HEK293 (cell line): ENCODE measurements at regions not wholly inside any gene's neighbourhood (a gene's known extent, or its start where the extent isn't known, plus 50 kb on each side); places are given as distances from the start of the nearest gene placed in this dataset.

Source experiments
- CTCF ChIA-PET: fragments of 350-600 bp; formaldehyde crosslinking; extraction: SDS; loops from one replicate; lab custom pipeline; 2021; ENCODE audit warnings: antibody characterized with exemption; lab: Yijun Ruan, JAX
- POLR2A ChIA-PET: fragments of 300-600 bp; formaldehyde crosslinking; extraction: SDS; loops from one replicate; lab custom pipeline; 2020; ENCODE audit warnings: antibody characterized with exemption, inconsistent platforms; lab: Yijun Ruan, JAX
- H3K27ac ChIP-seq: fragments of 200-500 bp; sonication (Bioruptor generic); 2 replicates; pipeline ENCODE4 v1.5.1; 2014; ENCODE audit warnings: low read depth, low read length, control low read depth, inconsistent platforms; ENCODE audit errors: extremely low read depth
- H3K36me3 ChIP-seq, 2 experiments: fragments of 200-500 bp in 1 of 2; sonication (Bioruptor generic) in 1 of 2; 1 replicate in 1 of 2; 2 replicates in 1 of 2; pipeline ENCODE4 v1.5.1; 2014 to 2017; ENCODE audit warnings: inconsistent platforms in 2 of 2, low read length in 2 of 2; ENCODE audit not compliant: control insufficient read depth in 2 of 2, insufficient read depth in 1 of 2
- H3K4me1 ChIP-seq: fragments of 200-500 bp; sonication (Bioruptor generic); 2 replicates; pipeline ENCODE4 v1.5.1; 2014; ENCODE audit warnings: mild to moderate bottlenecking, low read length, inconsistent platforms; ENCODE audit not compliant: control insufficient read depth, insufficient read depth
- H3K4me3 ChIP-seq: 2 replicates; pipeline ENCODE4 v1.5.1; 2011; ENCODE audit warnings: low read depth, mild to moderate bottlenecking, control low read depth, low read length, moderate library complexity
- H3K9me3 ChIP-seq: fragments of 200-500 bp; sonication (Bioruptor generic); 2 replicates; pipeline ENCODE4 v1.5.1; 2014; ENCODE audit warnings: low read depth, low read length, inconsistent platforms; ENCODE audit not compliant: control insufficient read depth, insufficient read depth
- GLIS1 ChIP-seq: fragments of 450-650 bp; formaldehyde crosslinking; IDR thresholded peaks from 2 replicates; pipeline ENCODE4 v1.5.1; 2016; ENCODE audit warnings: missing biosample characterization, missing genetic modification characterization
- IKZF3 ChIP-seq: fragments of 450-650 bp; IDR thresholded peaks from 2 replicates; pipeline ENCODE4 v1.5.0; 2018; ENCODE audit warnings: missing biosample characterization, mild to moderate bottlenecking, missing genetic modification characterization, moderate library complexity
- YY2 ChIP-seq: fragments of 450-650 bp; formaldehyde crosslinking; IDR thresholded peaks from 2 replicates; pipeline ENCODE4 v1.5.1; 2016; ENCODE audit warnings: missing biosample characterization, missing genetic modification characterization
- ZBTB20 ChIP-seq: fragments of 450-650 bp; formaldehyde crosslinking; IDR thresholded peaks from 2 replicates; pipeline ENCODE4 v1.5.1; 2016; ENCODE audit warnings: missing biosample characterization, missing genetic modification characterization
- ZBTB7A ChIP-seq: fragments of 450-650 bp; formaldehyde crosslinking; IDR thresholded peaks from 2 replicates; pipeline ENCODE4 v1.5.1; 2016; ENCODE audit warnings: low read depth, missing biosample characterization, missing genetic modification characterization
- ZNF112 ChIP-seq: fragments of 450-650 bp; formaldehyde crosslinking; IDR thresholded peaks from 2 replicates; pipeline ENCODE4 v1.5.0; 2017; ENCODE audit warnings: missing biosample characterization, missing genetic modification characterization
- ZNF138 ChIP-seq: fragments of 450-650 bp; formaldehyde crosslinking; IDR thresholded peaks from 2 replicates; pipeline ENCODE4 v1.5.1; 2016; ENCODE audit warnings: missing biosample characterization, missing genetic modification characterization, borderline replicate concordance
- ZNF354C ChIP-seq: fragments of 450-650 bp; formaldehyde crosslinking; IDR thresholded peaks from 2 replicates; pipeline ENCODE4 v1.5.1; 2016; ENCODE audit warnings: missing biosample characterization, missing genetic modification characterization, low read depth, borderline replicate concordance
- ZNF426 ChIP-seq: fragments of 450-650 bp; formaldehyde crosslinking; IDR thresholded peaks from 2 replicates; pipeline ENCODE4 v1.5.1; 2017; ENCODE audit warnings: missing biosample characterization, missing genetic modification characterization, mild to moderate bottlenecking, inconsistent platforms, moderate library complexity
- ZNF501 ChIP-seq: fragments of 450-650 bp; formaldehyde crosslinking; IDR thresholded peaks from 2 replicates; pipeline ENCODE4 v1.5.1; 2016; ENCODE audit warnings: missing biosample characterization, missing genetic modification characterization
- ZNF530 ChIP-seq: fragments of 450-650 bp; formaldehyde crosslinking; IDR thresholded peaks from 2 replicates; pipeline ENCODE4 v1.5.1; 2016; ENCODE audit warnings: low read depth, missing biosample characterization, missing genetic modification characterization
- ZNF571 ChIP-seq: fragments of 450-650 bp; formaldehyde crosslinking; IDR thresholded peaks from 2 replicates; pipeline ENCODE4 v1.5.0; 2017; ENCODE audit warnings: missing biosample characterization, missing genetic modification characterization
- ZNF776 ChIP-seq: fragments of 450-650 bp; formaldehyde crosslinking; IDR thresholded peaks from 2 replicates; pipeline ENCODE4 v1.5.0; 2017; ENCODE audit warnings: missing biosample characterization, missing genetic modification characterization, borderline replicate concordance
- ZNF777 ChIP-seq: fragments of 450-650 bp; formaldehyde crosslinking; IDR thresholded peaks from 2 replicates; pipeline ENCODE4 v1.5.1; 2017; ENCODE audit warnings: missing biosample characterization, missing genetic modification characterization, borderline replicate concordance
- ZNF785 ChIP-seq: fragments of 450-650 bp; formaldehyde crosslinking; IDR thresholded peaks from 2 replicates; pipeline ENCODE4 v1.5.1; 2016; ENCODE audit warnings: missing biosample characterization, missing genetic modification characterization
- TF ChIP-seq, protein P1 (sequence below): fragments of 450-650 bp; formaldehyde crosslinking; IDR thresholded peaks from 2 replicates; pipeline ENCODE4 v1.5.1; 2016; ENCODE audit warnings: missing biosample characterization, missing genetic modification characterization
- TF ChIP-seq, protein P2 (sequence below): fragments of 450-650 bp; formaldehyde crosslinking; IDR thresholded peaks from 2 replicates; pipeline ENCODE4 v1.5.1; 2016; ENCODE audit warnings: missing biosample characterization, missing genetic modification characterization, borderline replicate concordance
- TF ChIP-seq, protein P3 (sequence below): fragments of 450-650 bp; formaldehyde crosslinking; IDR thresholded peaks from 2 replicates; pipeline ENCODE4 v1.5.1; 2016; ENCODE audit warnings: missing biosample characterization, missing genetic modification characterization
- TF ChIP-seq, protein P4 (sequence below): fragments of 450-650 bp; formaldehyde crosslinking; IDR thresholded peaks from 2 replicates; pipeline ENCODE4 v1.5.1; 2017; ENCODE audit warnings: missing biosample characterization, missing genetic modification characterization
- TF ChIP-seq, protein P5 (sequence below): fragments of 450-650 bp; formaldehyde crosslinking; IDR thresholded peaks from 2 replicates; pipeline ENCODE4 v1.5.1; 2016; ENCODE audit warnings: missing biosample characterization, missing genetic modification characterization, low read depth
- TF ChIP-seq, protein P6 (sequence below): fragments of 450-650 bp; formaldehyde crosslinking; IDR thresholded peaks from 2 replicates; pipeline ENCODE4 v1.5.1; 2017; ENCODE audit warnings: missing biosample characterization, missing genetic modification characterization

DNA sequence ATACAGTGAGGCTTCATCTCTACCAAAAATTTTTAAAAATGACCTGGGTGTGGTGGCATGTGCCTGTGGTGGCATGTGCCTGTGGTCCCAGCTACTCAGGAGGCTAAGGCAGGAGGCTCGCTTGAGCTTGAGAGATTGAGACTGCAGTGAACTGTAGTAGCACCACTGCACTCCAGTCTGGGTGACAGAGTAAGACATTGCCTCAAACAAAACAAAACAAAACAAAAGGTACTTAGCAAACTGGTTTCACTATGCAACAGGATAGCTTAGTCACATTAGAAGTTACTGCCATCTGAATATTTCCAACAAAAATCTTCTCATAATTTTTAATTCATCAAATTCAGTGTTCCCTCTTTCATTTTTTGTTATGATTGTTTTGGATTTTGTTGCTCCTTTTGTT is 137.9 kb downstream of the QRSL1 start (continued):
- TF ChIP-seq, protein P1, sequence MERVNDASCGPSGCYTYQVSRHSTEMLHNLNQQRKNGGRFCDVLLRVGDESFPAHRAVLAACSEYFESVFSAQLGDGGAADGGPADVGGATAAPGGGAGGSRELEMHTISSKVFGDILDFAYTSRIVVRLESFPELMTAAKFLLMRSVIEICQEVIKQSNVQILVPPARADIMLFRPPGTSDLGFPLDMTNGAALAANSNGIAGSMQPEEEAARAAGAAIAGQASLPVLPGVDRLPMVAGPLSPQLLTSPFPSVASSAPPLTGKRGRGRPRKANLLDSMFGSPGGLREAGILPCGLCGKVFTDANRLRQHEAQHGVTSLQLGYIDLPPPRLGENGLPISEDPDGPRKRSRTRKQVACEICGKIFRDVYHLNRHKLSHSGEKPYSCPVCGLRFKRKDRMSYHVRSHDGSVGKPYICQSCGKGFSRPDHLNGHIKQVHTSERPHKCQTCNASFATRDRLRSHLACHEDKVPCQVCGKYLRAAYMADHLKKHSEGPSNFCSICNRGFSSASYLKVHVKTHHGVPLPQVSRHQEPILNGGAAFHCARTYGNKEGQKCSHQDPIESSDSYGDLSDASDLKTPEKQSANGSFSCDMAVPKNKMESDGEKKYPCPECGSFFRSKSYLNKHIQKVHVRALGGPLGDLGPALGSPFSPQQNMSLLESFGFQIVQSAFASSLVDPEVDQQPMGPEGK (tag by site-specific recombination), result no peak

DNA sequence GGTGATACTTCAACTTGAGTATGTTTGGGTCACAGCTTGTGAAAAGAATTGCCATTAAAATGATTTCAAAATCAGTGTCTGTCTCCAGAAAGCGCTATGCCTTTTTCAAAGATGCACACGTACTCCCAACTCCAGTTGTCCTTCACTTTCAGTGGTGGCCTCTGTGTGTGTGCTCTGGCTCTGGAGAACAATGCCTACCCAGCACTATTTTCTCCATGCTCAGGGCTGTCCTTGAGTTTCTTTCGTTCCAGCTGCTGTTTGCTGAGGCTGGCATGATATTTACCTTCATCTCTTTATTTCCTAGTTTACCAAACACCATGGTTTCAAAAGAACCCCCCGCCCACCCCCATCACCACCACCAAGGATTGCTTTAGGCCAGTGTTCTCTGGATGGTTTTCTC is 136.8 kb downstream of the QRSL1 start:
- CTCF ChIA-PET, result no interaction called here
- Histone ChIP-seq H3K36me3 (no peaks in the 10 kb centered on the region), H3K4me3 (no peak overlapping the region), H3K9me3 (no peaks in the 10 kb centered on the region), H3K4me1 (no peaks in the 10 kb centered on the region), H3K27ac (no peak overlapping the region)
- TF ChIP-seq IKZF3 (tag by site-specific recombination) (no peak), ZNF354C (tag by site-specific recombination) (no peak), ZNF777 (tag by site-specific recombination) (no peak), GLIS1 (tag by site-specific recombination) (no peak), YY2 (tag by site-specific recombination) (no peak), ZNF776 (no peak), ZNF112 (tag by site-specific recombination) (no peak), ZNF501 (tag by site-specific recombination) (no peak), ZNF530 (tag by site-specific recombination) (no peak), ZNF138 (tag by site-specific recombination) (no peak), ZNF785 (no peak)
- TF ChIP-seq, protein P2, sequence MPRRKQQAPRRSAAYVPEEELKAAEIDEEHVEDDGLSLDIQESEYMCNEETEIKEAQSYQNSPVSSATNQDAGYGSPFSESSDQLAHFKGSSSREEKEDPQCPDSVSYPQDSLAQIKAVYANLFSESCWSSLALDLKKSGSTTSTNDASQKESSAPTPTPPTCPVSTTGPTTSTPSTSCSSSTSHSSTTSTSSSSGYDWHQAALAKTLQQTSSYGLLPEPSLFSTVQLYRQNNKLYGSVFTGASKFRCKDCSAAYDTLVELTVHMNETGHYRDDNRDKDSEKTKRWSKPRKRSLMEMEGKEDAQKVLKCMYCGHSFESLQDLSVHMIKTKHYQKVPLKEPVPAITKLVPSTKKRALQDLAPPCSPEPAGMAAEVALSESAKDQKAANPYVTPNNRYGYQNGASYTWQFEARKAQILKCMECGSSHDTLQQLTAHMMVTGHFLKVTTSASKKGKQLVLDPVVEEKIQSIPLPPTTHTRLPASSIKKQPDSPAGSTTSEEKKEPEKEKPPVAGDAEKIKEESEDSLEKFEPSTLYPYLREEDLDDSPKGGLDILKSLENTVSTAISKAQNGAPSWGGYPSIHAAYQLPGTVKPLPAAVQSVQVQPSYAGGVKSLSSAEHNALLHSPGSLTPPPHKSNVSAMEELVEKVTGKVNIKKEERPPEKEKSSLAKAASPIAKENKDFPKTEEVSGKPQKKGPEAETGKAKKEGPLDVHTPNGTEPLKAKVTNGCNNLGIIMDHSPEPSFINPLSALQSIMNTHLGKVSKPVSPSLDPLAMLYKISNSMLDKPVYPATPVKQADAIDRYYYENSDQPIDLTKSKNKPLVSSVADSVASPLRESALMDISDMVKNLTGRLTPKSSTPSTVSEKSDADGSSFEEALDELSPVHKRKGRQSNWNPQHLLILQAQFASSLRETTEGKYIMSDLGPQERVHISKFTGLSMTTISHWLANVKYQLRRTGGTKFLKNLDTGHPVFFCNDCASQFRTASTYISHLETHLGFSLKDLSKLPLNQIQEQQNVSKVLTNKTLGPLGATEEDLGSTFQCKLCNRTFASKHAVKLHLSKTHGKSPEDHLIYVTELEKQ (tag by site-specific recombination), result no peak
- TF ChIP-seq, protein P3, sequence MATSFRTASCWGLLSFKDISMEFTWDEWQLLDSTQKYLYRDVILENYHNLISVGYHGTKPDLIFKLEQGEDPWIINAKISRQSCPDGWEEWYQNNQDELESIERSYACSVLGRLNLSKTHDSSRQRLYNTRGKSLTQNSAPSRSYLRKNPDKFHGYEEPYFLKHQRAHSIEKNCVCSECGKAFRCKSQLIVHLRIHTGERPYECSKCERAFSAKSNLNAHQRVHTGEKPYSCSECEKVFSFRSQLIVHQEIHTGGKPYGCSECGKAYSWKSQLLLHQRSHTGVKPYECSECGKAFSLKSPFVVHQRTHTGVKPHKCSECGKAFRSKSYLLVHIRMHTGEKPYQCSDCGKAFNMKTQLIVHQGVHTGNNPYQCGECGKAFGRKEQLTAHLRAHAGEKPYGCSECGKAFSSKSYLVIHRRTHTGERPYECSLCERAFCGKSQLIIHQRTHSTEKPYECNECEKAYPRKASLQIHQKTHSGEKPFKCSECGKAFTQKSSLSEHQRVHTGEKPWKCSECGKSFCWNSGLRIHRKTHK (tag by site-specific recombination), result no peak
- TF ChIP-seq, protein P4, sequence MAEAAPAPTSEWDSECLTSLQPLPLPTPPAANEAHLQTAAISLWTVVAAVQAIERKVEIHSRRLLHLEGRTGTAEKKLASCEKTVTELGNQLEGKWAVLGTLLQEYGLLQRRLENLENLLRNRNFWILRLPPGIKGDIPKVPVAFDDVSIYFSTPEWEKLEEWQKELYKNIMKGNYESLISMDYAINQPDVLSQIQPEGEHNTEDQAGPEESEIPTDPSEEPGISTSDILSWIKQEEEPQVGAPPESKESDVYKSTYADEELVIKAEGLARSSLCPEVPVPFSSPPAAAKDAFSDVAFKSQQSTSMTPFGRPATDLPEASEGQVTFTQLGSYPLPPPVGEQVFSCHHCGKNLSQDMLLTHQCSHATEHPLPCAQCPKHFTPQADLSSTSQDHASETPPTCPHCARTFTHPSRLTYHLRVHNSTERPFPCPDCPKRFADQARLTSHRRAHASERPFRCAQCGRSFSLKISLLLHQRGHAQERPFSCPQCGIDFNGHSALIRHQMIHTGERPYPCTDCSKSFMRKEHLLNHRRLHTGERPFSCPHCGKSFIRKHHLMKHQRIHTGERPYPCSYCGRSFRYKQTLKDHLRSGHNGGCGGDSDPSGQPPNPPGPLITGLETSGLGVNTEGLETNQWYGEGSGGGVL, result no peak
- POLR2A ChIA-PET, result no interaction called here

DNA sequence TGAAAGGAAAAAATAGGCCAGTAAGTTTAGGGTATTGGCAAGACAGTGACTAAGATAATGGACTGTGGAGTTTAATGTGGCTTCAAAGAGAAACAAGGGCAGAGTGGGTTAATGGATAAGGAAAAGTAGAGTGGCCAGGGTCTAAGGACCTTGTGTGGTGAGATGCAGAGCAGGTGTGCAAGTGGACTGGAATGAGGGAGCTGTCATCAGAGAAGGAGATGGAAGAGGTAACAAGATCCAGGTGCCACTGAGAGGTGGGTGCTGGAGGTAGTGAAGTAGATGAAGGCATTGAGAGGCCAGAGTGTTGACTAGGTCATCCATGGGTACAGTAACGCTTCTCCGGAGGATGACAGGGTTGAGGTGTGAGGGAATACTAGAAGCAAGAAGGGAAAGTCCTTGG is 136.1 kb downstream of the QRSL1 start:
- no peak overlapping the region for H3K27ac ChIP-seq
- no peaks in the 10 kb centered on the region for H3K36me3 ChIP-seq
- POLR2A ChIA-PET, result no interaction called here
- H3K4me1 ChIP-seq, result no peaks in the 10 kb centered on the region
- no peak overlapping the region for H3K4me3 ChIP-seq
- H3K9me3 ChIP-seq, result no peaks in the 10 kb centered on the region
- CTCF ChIA-PET, result no interaction called here
- TF ChIP-seq, protein P5, sequence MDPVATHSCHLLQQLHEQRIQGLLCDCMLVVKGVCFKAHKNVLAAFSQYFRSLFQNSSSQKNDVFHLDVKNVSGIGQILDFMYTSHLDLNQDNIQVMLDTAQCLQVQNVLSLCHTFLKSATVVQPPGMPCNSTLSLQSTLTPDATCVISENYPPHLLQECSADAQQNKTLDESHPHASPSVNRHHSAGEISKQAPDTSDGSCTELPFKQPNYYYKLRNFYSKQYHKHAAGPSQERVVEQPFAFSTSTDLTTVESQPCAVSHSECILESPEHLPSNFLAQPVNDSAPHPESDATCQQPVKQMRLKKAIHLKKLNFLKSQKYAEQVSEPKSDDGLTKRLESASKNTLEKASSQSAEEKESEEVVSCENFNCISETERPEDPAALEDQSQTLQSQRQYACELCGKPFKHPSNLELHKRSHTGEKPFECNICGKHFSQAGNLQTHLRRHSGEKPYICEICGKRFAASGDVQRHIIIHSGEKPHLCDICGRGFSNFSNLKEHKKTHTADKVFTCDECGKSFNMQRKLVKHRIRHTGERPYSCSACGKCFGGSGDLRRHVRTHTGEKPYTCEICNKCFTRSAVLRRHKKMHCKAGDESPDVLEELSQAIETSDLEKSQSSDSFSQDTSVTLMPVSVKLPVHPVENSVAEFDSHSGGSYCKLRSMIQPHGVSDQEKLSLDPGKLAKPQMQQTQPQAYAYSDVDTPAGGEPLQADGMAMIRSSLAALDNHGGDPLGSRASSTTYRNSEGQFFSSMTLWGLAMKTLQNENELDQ, result no peak
- TF ChIP-seq ZBTB7A, result no peak
- TF ChIP-seq, protein P6, sequence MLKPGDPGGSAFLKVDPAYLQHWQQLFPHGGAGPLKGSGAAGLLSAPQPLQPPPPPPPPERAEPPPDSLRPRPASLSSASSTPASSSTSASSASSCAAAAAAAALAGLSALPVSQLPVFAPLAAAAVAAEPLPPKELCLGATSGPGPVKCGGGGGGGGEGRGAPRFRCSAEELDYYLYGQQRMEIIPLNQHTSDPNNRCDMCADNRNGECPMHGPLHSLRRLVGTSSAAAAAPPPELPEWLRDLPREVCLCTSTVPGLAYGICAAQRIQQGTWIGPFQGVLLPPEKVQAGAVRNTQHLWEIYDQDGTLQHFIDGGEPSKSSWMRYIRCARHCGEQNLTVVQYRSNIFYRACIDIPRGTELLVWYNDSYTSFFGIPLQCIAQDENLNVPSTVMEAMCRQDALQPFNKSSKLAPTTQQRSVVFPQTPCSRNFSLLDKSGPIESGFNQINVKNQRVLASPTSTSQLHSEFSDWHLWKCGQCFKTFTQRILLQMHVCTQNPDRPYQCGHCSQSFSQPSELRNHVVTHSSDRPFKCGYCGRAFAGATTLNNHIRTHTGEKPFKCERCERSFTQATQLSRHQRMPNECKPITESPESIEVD (tag by site-specific recombination), result no peak
- TF ChIP-seq ZNF426 (tag by site-specific recombination), result no peak
- TF ChIP-seq ZBTB20 (tag by site-specific recombination), result no peak
- TF ChIP-seq ZNF571, result no peak
